CD4-positive, alpha-beta T cell treated with Interleukin-4 for 1 hour (primary cell): ENCODE measurements at regions not wholly inside any gene's neighbourhood (a gene's known extent, or its start where the extent isn't known, plus 50 kb on each side); places are given as distances from the start of the nearest gene placed in this dataset.

Source experiments
- DNase-seq, 2 donors: peaks; one replicate each; pipeline ENCODE4 v3.0.0-alpha.2; 2020 to 2022

DNA sequence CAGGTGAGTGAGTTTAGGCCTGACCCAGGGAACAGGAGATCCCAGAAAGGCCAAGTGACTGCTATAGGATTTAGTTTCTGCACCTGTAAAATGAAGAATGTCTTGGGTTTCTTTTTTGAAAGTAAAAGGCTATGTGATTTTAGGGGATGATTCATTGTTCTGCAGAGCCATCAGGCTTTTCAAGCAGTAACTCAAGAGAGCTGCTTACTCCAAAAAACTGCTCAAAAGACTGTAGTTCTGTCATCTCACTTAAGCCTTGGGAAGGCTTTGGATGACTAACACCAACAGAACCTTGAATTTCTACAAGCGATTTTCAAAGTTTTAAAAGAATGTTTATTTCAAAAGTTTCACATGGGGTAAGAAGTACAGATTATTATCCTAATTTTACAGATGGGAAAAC, 165.1 kb downstream of the HAUS1 start:
- DNase-seq: no peak

DNA sequence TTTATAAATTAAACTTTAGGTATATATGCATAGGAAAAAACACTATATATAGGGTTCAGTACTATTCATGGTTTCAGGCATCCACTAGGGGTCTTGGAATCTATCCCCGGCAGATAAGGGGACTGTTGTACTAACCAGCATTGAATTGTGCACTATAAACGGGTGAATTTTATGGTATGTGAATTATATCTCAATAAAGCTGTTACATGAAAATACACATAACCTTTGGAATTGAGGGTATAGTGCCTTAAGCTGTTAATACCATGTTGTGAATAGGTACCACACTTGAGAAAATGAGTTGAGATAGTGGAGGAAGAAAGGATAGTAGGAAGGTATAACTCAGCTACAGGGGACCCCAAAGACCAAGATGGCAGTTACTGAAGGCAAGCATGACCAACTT, 167.3 kb downstream of the HAUS1 start:
- no peak for DNase-seq

DNA sequence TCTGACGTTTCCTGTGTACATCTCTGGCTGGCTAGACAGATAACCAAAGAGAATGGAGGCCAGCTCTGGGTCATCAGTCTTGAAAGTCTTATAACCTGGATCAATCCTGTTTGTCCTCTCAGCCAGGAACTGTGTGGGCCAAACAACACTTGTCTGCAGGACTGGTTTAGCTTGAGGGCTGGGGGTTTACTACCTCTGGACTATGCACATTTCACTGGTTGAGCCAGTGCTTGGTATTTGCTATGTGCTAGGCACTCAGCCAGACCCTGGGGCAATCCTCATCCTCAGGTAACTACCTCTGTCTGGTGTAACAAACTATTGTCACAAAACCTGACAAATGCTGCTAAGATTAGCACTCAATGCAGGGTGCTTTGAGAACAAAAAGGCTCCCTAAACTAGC, 169.7 kb downstream of the HAUS1 start:
- DNase-seq: no peak

GRCh38 chr18:46274266-46274665, 170.1 kb downstream of the HAUS1 start:
- no peak for DNase-seq

DNA sequence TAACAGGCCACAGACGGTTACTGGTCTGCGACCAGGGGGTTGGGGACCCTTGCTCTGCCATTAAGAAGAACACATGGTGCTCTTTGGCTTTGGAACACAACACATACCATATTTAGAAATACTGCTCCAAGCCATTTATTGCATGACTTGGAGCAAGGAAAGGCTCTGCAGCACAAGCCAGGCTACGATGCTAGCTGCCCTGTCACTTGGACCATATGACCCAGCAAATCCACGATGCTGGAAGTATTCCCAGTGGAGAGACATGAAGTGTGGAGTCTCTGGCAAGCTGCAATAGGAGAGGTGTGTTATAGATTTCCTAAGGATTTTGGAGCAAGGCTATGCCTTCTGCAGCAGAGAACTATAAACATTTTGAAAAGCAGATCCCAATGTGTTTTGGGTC, 171.2 kb downstream of the HAUS1 start:
- no peak for DNase-seq

- no peak for DNase-seq
These were observed 172.6 kb downstream of the HAUS1 start for GRCh38 chr18:46276748-46277147.

GRCh38 chr18:46278481-46279465, 174.6 kb downstream of the HAUS1 start:
- DNase-seq: no peak

DNA sequence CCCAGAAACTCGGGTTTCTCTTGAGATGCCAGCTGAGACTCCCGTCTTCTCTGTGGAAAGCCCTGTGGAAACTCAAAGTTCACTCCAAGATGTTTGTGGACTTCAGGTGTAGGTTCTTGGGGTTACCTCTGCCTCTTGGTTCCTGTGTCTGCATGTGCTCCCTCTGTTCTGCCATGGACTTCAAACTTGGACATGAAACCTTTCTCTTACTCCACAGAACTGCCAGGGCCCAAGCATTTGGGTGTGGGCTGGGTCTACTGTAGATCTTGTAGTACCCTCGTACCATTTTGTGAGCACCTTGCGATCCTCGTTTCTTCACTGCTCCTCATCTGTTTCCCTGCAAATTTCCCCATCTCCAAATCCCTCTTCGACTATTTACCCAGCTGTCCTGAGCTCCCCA, 175.5 kb downstream of the HAUS1 start:
- no peak for DNase-seq

GRCh38 chr18:46281185-46282176, 177.3 kb downstream of the HAUS1 start:
- DNase-seq: peak; percentile 50 to 52

- no peak for DNase-seq
These were observed 178.0 kb downstream of the HAUS1 start for GRCh38 chr18:46282177-46282570.

DNA sequence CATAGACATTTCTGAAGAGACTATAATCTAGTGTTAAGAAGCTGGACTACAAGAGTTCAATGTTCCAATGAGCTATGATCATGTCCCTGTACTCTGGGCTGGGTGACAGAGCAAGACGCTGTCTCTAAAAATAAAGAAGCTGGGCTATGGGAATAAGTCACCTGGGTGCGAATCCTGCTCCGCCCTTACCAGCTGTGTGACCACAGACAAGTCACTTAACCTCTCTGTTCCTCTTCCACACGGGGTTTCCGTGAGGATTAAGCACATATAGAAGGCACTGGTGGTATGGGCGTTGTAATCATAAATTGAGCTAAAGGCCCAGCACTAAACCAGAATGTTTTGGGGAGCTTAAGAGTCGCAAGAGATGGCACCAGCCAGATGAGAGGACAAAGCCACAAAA, 178.5 kb downstream of the HAUS1 start:
- no peak for DNase-seq

GRCh38 chr18:46283268-46283667, 179.1 kb downstream of the HAUS1 start:
- no peak for DNase-seq

DNA sequence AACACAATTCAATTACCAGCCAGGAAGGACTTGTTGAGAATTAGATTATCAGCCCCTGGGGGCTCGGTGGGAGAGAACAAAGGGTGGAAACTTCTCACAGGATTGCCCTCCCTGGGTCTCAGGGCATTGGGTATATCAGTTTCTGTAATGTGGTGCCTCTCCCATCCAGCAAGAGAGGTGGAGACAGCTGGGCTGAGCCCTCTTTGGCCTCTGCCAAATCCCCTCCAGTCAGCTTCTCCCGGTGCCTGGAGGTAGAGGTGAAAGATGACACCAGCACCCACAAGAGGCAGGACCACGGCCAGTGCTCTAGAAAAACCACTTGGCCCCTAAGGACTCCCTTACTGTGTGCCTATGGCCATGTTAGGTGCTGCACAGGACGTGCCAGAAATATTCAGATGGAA, 179.7 kb downstream of the HAUS1 start:
- DNase-seq: no peak

GRCh38 chr18:46289463-46289862, 185.3 kb downstream of the HAUS1 start:
- DNase-seq: no peak

DNA sequence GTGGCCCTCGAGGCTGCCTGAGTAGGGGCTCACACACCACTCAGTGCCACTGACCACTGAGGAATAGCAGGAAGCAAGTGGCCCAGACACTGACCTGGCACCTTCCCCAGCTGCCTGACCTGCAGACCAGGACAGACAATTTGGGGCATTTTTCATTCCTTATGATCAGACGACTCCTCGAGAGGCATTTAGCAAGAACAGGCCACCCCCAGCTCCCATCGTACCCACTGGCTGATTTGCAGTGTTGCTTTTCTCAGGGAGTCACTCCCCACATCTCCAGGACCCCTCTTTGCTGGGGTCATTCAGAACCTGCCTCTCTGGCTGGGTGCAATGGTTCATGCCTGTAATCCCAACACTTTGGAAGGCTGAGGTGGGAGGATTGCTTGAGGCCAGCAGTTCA, 185.7 kb downstream of the HAUS1 start:
- no peak for DNase-seq

- DNase-seq: no peak
These were observed 186.3 kb downstream of the HAUS1 start for GRCh38 chr18:46290440-46291020.

- DNase-seq: peak in 1 of 2 donors; percentile 33
These were observed 187.0 kb downstream of the HAUS1 start for GRCh38 chr18:46291149-46291548.

DNA sequence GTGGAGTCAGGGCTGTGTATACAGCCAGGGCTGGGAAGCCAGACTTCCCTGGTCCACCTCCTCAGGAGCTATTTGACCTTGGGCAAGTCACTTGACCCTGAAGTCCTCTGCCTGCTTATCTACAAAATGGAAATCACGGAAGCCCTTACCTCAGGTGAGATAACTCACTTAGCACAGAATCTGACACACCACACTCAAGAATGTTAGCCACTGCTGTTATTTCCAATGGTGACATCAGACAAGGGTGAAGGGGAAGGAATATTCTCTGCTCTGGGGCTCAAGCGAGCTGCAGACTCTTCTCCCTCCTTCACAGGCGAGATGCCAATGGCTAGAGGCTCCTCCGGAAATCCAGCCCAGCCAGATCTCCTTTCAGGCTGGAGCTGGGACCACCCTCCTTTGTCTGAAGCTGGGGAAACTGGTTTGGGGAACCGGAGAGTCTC, 189.6 kb downstream of the HAUS1 start:
- no peak for DNase-seq

DNA sequence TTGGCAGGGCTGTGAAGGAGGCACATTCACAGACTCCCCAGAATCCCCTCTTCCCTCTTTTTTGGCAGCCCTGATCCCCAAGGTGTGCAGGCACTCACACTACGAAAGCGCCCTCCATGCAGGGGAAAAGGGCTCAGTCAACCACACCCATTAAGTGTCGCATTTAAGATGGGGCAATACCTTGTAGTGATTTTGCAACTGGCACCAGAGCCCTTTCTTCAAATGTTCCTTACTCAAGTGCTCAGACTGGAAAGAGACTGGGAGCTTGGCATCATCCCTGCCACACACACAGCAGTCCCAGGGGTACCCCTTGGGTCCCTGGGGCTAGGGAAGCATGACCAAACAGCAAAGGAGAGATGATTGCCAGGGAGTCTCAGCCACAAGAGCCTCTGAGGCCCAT, 190.1 kb downstream of the HAUS1 start:
- DNase-seq: no peak

DNA sequence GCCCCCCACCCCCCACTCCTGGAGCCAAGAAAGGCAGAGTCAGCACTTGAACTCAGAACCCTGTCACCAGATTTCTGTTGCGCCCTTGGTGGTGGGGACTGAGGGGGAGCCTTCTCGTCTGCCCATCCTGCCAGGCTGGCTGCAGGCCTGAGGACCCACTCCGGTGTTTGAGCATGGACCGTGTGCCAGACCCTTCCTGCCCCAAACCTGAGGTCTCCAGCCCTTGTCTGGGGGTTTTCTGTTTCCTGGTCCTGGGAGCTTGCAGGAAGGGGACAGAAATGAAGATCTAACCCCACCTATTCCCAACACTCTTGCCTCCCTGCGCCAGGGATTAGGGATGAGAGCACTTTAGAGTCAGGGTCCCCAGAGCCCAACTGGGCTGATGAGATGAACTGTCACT, 190.6 kb downstream of the HAUS1 start:
- DNase-seq: no peak

DNA sequence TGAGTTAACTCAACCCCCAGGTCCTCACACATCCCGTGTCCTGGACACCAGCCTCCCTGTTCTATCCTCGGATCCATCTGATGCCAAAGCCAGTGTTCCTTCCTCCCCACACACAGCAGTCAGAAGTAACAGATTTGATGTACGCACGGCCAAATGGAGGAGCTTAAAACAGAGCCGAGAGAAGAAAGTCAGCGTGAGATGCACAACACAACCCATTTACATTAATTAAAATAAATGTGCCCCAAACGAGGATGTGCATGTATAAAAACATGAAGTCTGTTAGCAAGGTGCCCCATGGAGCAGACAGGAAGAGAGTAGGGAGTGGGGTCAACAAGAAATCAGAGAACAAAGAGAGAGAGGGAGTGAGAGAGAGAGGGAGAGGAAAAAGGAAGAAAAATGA, 191.2 kb downstream of the HAUS1 start:
- DNase-seq: no peak

- no peak for DNase-seq
These were observed 192.5 kb downstream of the HAUS1 start for GRCh38 chr18:46296656-46297055.

- no peak for DNase-seq
These were observed 192.9 kb downstream of the HAUS1 start for GRCh38 chr18:46297124-46297523.
